GM19238 (cell line): ENCODE measurements at regions not wholly inside any gene's neighbourhood (a gene's known extent, or its start where the extent isn't known, plus 50 kb on each side); places are given as distances from the start of the nearest gene placed in this dataset.
A peak's percentile ranks its signal among the peaks of the same experiment; 100 is the strongest.

Experiments used
- DNase-seq: peaks from one replicate; pipeline ENCODE4 v3.0.0; 2011; ENCODE audit warnings: low spot score; ENCODE audit not compliant: insufficient read length

DNA sequence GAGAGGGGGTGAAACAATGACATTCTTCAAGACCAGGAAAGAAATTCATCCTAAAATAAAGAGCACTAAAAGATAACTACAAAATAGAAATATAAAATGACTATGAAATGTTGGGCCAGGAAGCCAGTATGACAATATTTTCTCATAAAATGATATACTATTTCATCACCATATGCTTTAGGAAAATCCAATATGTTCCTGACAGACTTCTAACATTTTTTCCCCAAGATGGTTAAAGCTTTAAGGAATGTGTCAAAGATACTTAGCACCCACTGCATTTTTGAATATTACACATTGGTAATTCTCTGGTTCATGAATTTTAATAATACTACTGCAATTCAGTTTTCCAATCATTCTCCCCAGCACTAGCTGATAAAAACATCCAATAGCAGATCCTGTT is 87.7 kb upstream of the PLEKHG7 start:
- DNase-seq = no peak

DNA sequence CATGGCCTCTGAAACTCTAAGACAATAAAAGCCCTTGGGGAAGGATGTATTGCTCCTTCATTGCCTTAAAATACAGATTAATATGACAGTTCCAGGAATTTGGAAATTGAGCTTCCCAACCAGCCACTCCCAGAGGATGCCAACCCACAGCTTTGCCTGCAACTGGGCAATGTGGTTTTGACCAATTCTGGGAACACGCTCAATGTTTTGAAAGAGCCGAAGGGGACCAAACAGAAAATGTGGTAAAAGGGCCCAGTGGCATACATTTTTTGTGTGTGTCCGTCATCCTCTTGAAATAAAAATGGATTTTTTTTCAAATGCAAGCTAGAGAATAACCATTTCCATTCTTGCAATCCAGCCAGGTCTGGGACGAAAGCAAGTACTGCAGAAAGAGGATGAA is 88.3 kb upstream of the PLEKHG7 start:
- DNase-seq = no peak

- no peak for DNase-seq
Measured at GRCh38 chr12:92614001-92614400, 88.8 kb upstream of the PLEKHG7 start.

- no peak for DNase-seq
Measured at GRCh38 chr12:92612611-92613010, 90.2 kb upstream of the PLEKHG7 start.

GRCh38 chr12:92608151-92609091 is 94.4 kb upstream of the PLEKHG7 start:
- DNase-seq = no peak

DNA sequence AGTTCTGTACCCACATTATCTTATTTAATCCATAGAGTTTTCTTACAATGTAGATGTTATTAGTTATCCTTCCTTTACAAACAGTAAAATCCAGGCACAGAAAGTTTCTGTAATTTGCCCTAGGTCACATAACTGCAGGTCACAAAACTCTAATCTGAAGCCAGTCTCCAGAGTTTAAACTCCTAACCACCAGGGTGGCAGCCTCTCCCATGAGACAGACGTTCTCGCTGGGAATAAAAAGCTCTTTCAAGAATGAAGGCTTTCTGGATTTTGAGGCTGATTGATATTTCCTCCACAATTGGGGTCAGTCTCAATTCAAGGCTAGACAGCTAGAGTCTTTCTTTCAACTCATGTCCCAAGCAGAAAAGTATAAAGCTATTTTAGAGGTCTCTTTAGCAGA is 95.8 kb upstream of the PLEKHG7 start:
- no peak for DNase-seq

DNA sequence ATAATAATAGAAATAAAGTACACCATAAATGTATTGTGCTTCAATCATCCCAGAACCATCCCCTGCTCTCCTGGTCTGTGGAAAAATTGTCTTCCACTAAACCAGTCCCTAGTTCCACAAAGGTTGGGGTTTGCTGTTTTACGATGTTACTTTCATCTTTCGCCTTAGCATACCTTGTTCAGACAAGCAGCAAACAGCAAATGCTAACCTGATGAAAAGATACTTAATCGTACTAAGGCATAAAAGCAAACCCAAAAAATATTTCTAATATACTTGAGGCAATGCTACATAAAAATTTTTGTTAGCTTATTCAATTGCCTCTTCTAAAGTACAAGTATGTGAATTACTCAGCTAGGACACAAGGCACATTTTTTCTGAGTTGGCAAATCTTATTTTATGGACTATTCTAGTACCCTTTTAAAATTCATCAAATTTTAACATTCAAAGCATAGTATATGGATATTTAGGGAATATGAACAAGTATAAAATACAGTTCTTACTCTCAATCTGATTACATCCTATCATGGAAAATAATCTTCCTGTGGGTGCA is 97.1 kb upstream of the PLEKHG7 start:
- no peak for DNase-seq

GRCh38 chr12:92604786-92605185 is 98.0 kb upstream of the PLEKHG7 start:
- no peak for DNase-seq

DNA sequence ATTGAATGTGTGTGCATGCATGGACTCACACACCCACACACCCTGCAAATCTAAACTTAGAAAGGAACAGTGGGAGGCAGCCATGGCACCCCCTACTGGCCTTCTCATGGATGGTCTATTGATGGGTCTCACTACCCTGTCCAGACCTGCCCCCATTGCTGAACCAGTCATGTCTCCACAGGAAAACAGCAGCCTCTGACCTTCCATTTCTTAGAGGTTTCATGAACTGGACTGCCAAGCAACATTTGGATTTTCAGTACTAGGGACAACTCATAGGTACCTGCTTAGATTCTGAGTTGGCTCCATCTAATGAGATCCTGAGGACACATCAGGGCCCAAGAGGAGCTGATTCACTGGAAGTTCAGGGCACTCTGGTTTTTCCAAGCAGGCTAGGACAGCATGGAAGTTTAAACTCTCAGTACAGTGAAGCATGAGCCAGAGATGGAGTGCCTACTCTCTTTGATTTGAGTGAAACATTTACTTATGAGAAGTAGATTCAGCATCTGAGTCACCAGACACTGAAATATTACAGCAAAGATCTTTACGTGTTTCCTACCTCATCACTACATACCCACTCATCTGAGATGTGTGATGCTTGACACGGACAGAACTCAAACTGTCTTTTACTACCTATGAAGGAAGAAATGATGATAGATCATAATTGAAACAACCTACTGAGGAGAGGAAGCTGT is 98.9 kb upstream of the PLEKHG7 start:
- no peak for DNase-seq

GRCh38 chr12:92602930-92603623 is 99.7 kb upstream of the PLEKHG7 start:
- DNase-seq = no peak

- DNase-seq = no peak
Measured at GRCh38 chr12:92602476-92602875, 100.3 kb upstream of the PLEKHG7 start.

- DNase-seq = no peak
Measured at GRCh38 chr12:92601680-92602079, 101.1 kb upstream of the PLEKHG7 start.

- DNase-seq = no peak
Measured at GRCh38 chr12:92601176-92601575, 101.6 kb upstream of the PLEKHG7 start.

- DNase-seq = no peak
Measured at GRCh38 chr12:92600052-92600451, 102.7 kb upstream of the PLEKHG7 start.

GRCh38 chr12:92597997-92598396 is 104.8 kb upstream of the PLEKHG7 start:
- no peak for DNase-seq

GRCh38 chr12:92597118-92597517 is 105.7 kb upstream of the PLEKHG7 start:
- no peak for DNase-seq

- DNase-seq = no peak
Measured at GRCh38 chr12:92596383-92596782, 106.4 kb upstream of the PLEKHG7 start.

GRCh38 chr12:92595663-92596062 is 107.1 kb upstream of the PLEKHG7 start:
- no peak for DNase-seq

GRCh38 chr12:92593734-92594402 is 108.9 kb upstream of the PLEKHG7 start:
- DNase-seq = peak; percentile 62

DNA sequence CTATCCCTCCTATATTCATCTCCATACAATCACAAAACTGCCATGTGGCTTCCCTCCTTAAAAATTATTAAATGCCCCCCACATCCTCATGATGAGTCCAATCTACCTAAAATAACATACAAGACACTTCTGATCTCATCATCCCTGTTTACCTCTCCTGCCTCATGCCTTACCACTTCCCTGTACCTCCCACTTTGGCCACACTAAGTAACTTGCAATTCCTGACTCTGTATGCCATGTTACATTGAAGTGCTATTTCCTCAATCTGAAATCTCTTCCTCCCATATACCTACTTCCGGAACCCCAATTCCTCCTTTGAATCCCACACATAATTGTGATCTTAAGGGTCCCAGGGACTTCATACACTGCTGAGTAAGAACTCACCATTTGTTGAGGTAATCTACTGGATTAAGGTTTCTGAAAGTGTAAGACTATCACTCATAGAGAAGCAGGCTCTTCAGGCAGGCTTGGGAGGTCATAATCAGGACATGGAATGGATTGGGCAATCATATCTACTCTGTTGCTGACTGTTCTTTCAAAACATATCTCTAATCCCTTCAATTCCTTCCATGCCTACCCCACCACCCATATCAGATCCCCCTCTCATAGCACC is 117.6 kb upstream of the PLEKHG7 start:
- no peak for DNase-seq

DNA sequence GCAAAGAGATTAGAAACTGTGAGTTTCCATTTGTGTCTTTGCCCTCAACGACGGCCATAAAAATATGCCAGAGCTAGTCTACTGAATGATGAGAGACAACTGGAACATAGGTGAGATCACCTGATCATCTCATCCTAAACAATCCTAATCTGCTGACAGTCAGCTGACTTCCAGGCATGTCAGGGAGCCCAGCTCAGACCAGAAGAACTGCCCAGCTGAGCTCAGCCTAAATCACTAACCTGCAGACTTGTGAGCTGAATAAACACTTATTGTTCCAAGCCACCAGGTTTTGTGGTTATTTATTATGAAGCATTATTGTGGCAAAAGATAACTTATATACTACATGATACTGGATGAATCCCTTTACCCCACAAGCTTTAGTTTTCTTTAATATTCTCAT is 118.9 kb upstream of the PLEKHG7 start:
- DNase-seq = no peak
